ENCODE measurements at regions not wholly inside any gene's neighbourhood (a gene's known extent, or its start where the extent isn't known, plus 50 kb on each side); places are given as distances from the start of the nearest gene placed in this dataset.

- intact Hi-C loops (cut with micrococcal nuclease), result no loop called here
- Mint-ChIP-seq H3K4me1 (ENCODE audit: low read depth) (peaks cover 8% of the 10 kb centered on the region), H3K9me3 (peaks cover 2% of the 10 kb centered on the region), H3K27me3 (peaks cover 6% of the 10 kb centered on the region), H3K4me3 (no peak overlapping the region), H3K27ac (no peak overlapping the region), H3K36me3 (peaks cover 1% of the 10 kb centered on the region)
- CTCF ChIA-PET, result interaction anchor here (0.8 kb wide), 1 partner anchor 8 kb away, joined by 3 read pairs; no protein-coding TSS in a partner anchor
- no peak for DNase-seq
- POLR2A ChIA-PET, result interaction anchor here (0.6 kb wide), 1 partner anchor 184 kb away, joined by 4 read pairs; no protein-coding TSS in a partner anchor
These were observed 267.6 kb downstream of the DUSP6 start for GRCh38 chr12:89084751-89085150.

- DNase-seq, result no peak
- H3K27me3 Mint-ChIP-seq, result peaks cover 6% of the 10 kb centered on the region
- no peaks in the 10 kb centered on the region for H3K9me3 Mint-ChIP-seq
- intact Hi-C loops (cut with micrococcal nuclease), result no loop called here
- no peak overlapping the region for H3K27ac Mint-ChIP-seq
- POLR2A ChIA-PET, result no interaction called here
- peaks cover 1% of the 10 kb centered on the region for H3K36me3 Mint-ChIP-seq
- no peak overlapping the region for H3K4me3 Mint-ChIP-seq
- CTCF ChIA-PET, result no interaction called here
- H3K4me1 Mint-ChIP-seq (ENCODE audit: low read depth), result peaks cover 8% of the 10 kb centered on the region
These were observed 268.8 kb downstream of the DUSP6 start for GRCh38 chr12:89083491-89083890.

- Mint-ChIP-seq H3K4me3 (no peak overlapping the region), H3K36me3 (no peaks in the 10 kb centered on the region), H3K27ac (no peak overlapping the region), H3K27me3 (peaks cover 3% of the 10 kb centered on the region), H3K4me1 (ENCODE audit: low read depth) (peaks cover 8% of the 10 kb centered on the region), H3K9me3 (no peaks in the 10 kb centered on the region)
- CTCF ChIA-PET, result no interaction called here
- POLR2A ChIA-PET, result no interaction called here
- intact Hi-C loops (cut with micrococcal nuclease), result no loop called here
- DNase-seq, result no peak
These were observed 269.9 kb downstream of the DUSP6 start for GRCh38 chr12:89082370-89082753.

GRCh38 chr12:89081719-89082369 lies 270.5 kb downstream of the DUSP6 start:
- Mint-ChIP-seq H3K4me1 (ENCODE audit: low read depth) (peaks cover 8% of the 10 kb centered on the region), H3K27me3 (peaks cover 3% of the 10 kb centered on the region), H3K27ac (no peak overlapping the region), H3K9me3 (no peaks in the 10 kb centered on the region), H3K4me3 (no peak overlapping the region), H3K36me3 (no peaks in the 10 kb centered on the region)
- intact Hi-C loops (cut with micrococcal nuclease), result no loop called here
- ChIA-PET POLR2A (no interaction called here), CTCF (no interaction called here)
- no peak for DNase-seq

- Mint-ChIP-seq H3K27me3 (peaks cover 3% of the 10 kb centered on the region), H3K4me1 (ENCODE audit: low read depth) (peaks cover 8% of the 10 kb centered on the region), H3K4me3 (no peak overlapping the region), H3K36me3 (no peaks in the 10 kb centered on the region), H3K27ac (no peak overlapping the region), H3K9me3 (no peaks in the 10 kb centered on the region)
- intact Hi-C loops (cut with micrococcal nuclease), result no loop called here
- no peak for DNase-seq
- ChIA-PET POLR2A (no interaction called here), CTCF (no interaction called here)
These were observed 271.4 kb downstream of the DUSP6 start for GRCh38 chr12:89080793-89081465.

GRCh38 chr12:89075880-89076540 lies 276.3 kb downstream of the DUSP6 start:
- DNase-seq, result no peak
- CTCF ChIA-PET, result interaction anchor here (0.7 to 1.0 kb wide), 2 partner anchors 9 to 13 kb away, joined by 3 to 4 read pairs; no protein-coding TSS in a partner anchor
- Mint-ChIP-seq H3K9me3 (no peaks in the 10 kb centered on the region), H3K36me3 (no peaks in the 10 kb centered on the region), H3K27ac (no peak overlapping the region), H3K4me1 (ENCODE audit: low read depth) (peaks cover 27% of the 10 kb centered on the region), H3K27me3 (no peaks in the 10 kb centered on the region), H3K4me3 (no peak overlapping the region)
- intact Hi-C loops (cut with micrococcal nuclease), result no loop called here
- POLR2A ChIA-PET, result no interaction called here

- intact Hi-C loops (cut with micrococcal nuclease), result loop anchor here (1.0 to 2.0 kb wide), 2 partner anchors 19 to 303 kb away; no protein-coding TSS in a partner anchor
- H3K9me3 Mint-ChIP-seq, result no peaks in the 10 kb centered on the region
- H3K27me3 Mint-ChIP-seq, result no peaks in the 10 kb centered on the region
- H3K4me1 Mint-ChIP-seq (ENCODE audit: low read depth), result peaks cover 37% of the 10 kb centered on the region
- CTCF ChIA-PET, result no interaction called here
- no peak overlapping the region for H3K4me3 Mint-ChIP-seq
- DNase-seq, result no peak
- no peaks in the 10 kb centered on the region for H3K36me3 Mint-ChIP-seq
- POLR2A ChIA-PET, result interaction anchor here (0.5 to 0.7 kb wide), 4 partner anchors 191 to 1609 kb away, joined by 3 to 5 read pairs (median 4); partner anchors contain the start of gene GALNT4
- no peak overlapping the region for H3K27ac Mint-ChIP-seq
These were observed 278.6 kb downstream of the DUSP6 start for GRCh38 chr12:89073659-89074058.

- Mint-ChIP-seq H3K27ac (peak overlapping the region; percentile 86), H3K36me3 (no peaks in the 10 kb centered on the region), H3K9me3 (no peaks in the 10 kb centered on the region), H3K4me1 (ENCODE audit: low read depth) (peaks cover 41% of the 10 kb centered on the region), H3K27me3 (no peaks in the 10 kb centered on the region), H3K4me3 (no peak overlapping the region)
- intact Hi-C loops (cut with micrococcal nuclease), result loop anchor here (1.0 to 2.0 kb wide), 2 partner anchors 19 to 304 kb away; no protein-coding TSS in a partner anchor
- ChIA-PET CTCF (interaction anchor here (1.0 to 1.3 kb wide), 3 partner anchors 55 to 152 kb away, joined by 3 to 4 read pairs (median 3); no protein-coding TSS in a partner anchor), POLR2A (interaction anchor here (0.5 to 2.9 kb wide), 8 partner anchors 31 to 1609 kb away, joined by 3 to 13 read pairs (median 4); partner anchors contain the start of genes DUSP6 and GALNT4)
- peak; percentile 48 for DNase-seq
These were observed 279.3 kb downstream of the DUSP6 start for GRCh38 chr12:89073027-89073398.

- CTCF ChIA-PET, result interaction anchor here (1.0 to 1.3 kb wide), 3 partner anchors 55 to 153 kb away, joined by 3 to 4 read pairs (median 3); no protein-coding TSS in a partner anchor
- no peak overlapping the region for H3K4me3 Mint-ChIP-seq
- intact Hi-C loops (cut with micrococcal nuclease), result loop anchor here (1.0 to 2.0 kb wide), 8 partner anchors 8 to 422 kb away; no protein-coding TSS in a partner anchor
- peaks cover 47% of the 10 kb centered on the region for H3K4me1 Mint-ChIP-seq (ENCODE audit: low read depth)
- DNase-seq, result no peak
- no peaks in the 10 kb centered on the region for H3K27me3 Mint-ChIP-seq
- no peaks in the 10 kb centered on the region for H3K9me3 Mint-ChIP-seq
- H3K27ac Mint-ChIP-seq, result peak overlapping the region; percentile 88
- no peaks in the 10 kb centered on the region for H3K36me3 Mint-ChIP-seq
- POLR2A ChIA-PET, result interaction anchor here (0.7 to 2.9 kb wide), 5 partner anchors 31 to 279 kb away, joined by 3 to 14 read pairs (median 5); partner anchors contain the start of gene DUSP6
These were observed 279.8 kb downstream of the DUSP6 start for GRCh38 chr12:89072294-89073026.

GRCh38 chr12:89070603-89071002 lies 281.7 kb downstream of the DUSP6 start:
- intact Hi-C loops (cut with micrococcal nuclease), result loop anchor here (1.0 to 2.0 kb wide), 4 partner anchors 18 to 282 kb away; partner anchors contain the start of gene DUSP6
- no peaks in the 10 kb centered on the region for H3K36me3 Mint-ChIP-seq
- peak; percentile 69 for DNase-seq
- CTCF ChIA-PET, result interaction anchor here (0.9 to 1.2 kb wide), 3 partner anchors 19 to 391 kb away, joined by 3 to 4 read pairs (median 4); no protein-coding TSS in a partner anchor
- peaks cover 55% of the 10 kb centered on the region for H3K4me1 Mint-ChIP-seq (ENCODE audit: low read depth)
- H3K27ac Mint-ChIP-seq, result peak overlapping the region; percentile 88
- POLR2A ChIA-PET, result interaction anchor here (2.6 to 2.9 kb wide), 2 partner anchors 32 to 281 kb away, joined by 13 to 14 read pairs; partner anchors contain the start of gene DUSP6
- H3K27me3 Mint-ChIP-seq, result no peaks in the 10 kb centered on the region
- H3K4me3 Mint-ChIP-seq, result no peak overlapping the region
- no peaks in the 10 kb centered on the region for H3K9me3 Mint-ChIP-seq

- ChIA-PET POLR2A (interaction anchor here (0.5 kb wide), 1 partner anchor 82 kb away, joined by 3 read pairs; no protein-coding TSS in a partner anchor), CTCF (no interaction called here)
- H3K36me3 Mint-ChIP-seq, result no peaks in the 10 kb centered on the region
- peaks cover 62% of the 10 kb centered on the region for H3K4me1 Mint-ChIP-seq (ENCODE audit: low read depth)
- H3K27me3 Mint-ChIP-seq, result no peaks in the 10 kb centered on the region
- no peak overlapping the region for H3K4me3 Mint-ChIP-seq
- DNase-seq, result no peak
- H3K27ac Mint-ChIP-seq, result no peak overlapping the region
- intact Hi-C loops (cut with micrococcal nuclease), result no loop called here
- H3K9me3 Mint-ChIP-seq, result no peaks in the 10 kb centered on the region
These were observed 282.9 kb downstream of the DUSP6 start for GRCh38 chr12:89069431-89069830.
